ENCODE measurements at regions not wholly inside any gene's neighbourhood (a gene's known extent, or its start where the extent isn't known, plus 50 kb on each side); places are given as distances from the start of the nearest gene placed in this dataset.

DNA sequence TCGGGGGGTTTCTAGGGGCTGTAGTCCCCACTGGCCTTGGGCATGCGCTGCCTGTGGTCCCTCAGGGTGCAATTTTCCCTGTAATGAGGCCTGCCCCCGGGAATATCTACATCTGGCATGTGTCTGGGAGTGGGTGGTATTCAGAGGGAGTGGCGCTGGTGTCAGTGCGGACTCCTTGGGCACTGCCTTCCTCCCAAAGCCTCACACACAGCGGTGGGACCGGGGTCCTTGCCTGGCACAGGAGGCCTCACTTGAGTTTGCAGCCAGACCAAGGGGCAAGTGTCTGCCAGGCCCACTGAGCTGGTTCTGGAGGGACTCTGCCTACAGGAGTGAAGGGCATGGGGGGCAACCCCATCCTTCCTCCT is 53.5 kb upstream of the PCSK6 start:
- Histone ChIP-seq H3K9me3 (peaks cover 0 to 10% (median 0%) of the 10 kb centered on the region in 8 donors), H3K4me1 (peaks cover 0 to under 1% (median 0%) of the 10 kb centered on the region in 6 donors), H3K27ac (no peak overlapping the region), H3K36me3 (no peaks in the 10 kb centered on the region), H3K27me3 (replicated peaks in 1 of 7) (peaks cover 0 to 40% (median 0%) of the 10 kb centered on the region in 7 donors), H3K4me3 (no peak overlapping the region)
- DNase-seq, result no peak
- 85 to 92% (median 88%) methylated on average over 6 to 7 of the region's 7 CpGs for WGBS, 5 donors
- intact Hi-C loops (cut with DNase I; ENCODE audit: low total_unique reads), result no loop called here
- TF ChIP-seq POLR2A (IDR thresholded peaks at IDR 0.05), result no peak
- TF ChIP-seq, protein P1, sequence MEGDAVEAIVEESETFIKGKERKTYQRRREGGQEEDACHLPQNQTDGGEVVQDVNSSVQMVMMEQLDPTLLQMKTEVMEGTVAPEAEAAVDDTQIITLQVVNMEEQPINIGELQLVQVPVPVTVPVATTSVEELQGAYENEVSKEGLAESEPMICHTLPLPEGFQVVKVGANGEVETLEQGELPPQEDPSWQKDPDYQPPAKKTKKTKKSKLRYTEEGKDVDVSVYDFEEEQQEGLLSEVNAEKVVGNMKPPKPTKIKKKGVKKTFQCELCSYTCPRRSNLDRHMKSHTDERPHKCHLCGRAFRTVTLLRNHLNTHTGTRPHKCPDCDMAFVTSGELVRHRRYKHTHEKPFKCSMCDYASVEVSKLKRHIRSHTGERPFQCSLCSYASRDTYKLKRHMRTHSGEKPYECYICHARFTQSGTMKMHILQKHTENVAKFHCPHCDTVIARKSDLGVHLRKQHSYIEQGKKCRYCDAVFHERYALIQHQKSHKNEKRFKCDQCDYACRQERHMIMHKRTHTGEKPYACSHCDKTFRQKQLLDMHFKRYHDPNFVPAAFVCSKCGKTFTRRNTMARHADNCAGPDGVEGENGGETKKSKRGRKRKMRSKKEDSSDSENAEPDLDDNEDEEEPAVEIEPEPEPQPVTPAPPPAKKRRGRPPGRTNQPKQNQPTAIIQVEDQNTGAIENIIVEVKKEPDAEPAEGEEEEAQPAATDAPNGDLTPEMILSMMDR (IDR thresholded peaks at IDR 0.05 in 8 of 11, conservative IDR thresholded peaks at IDR 0.05 in 3 of 11), result no peak
- TF ChIP-seq POLR2AphosphoS5 (IDR thresholded peaks at IDR 0.05), result no peak

DNA sequence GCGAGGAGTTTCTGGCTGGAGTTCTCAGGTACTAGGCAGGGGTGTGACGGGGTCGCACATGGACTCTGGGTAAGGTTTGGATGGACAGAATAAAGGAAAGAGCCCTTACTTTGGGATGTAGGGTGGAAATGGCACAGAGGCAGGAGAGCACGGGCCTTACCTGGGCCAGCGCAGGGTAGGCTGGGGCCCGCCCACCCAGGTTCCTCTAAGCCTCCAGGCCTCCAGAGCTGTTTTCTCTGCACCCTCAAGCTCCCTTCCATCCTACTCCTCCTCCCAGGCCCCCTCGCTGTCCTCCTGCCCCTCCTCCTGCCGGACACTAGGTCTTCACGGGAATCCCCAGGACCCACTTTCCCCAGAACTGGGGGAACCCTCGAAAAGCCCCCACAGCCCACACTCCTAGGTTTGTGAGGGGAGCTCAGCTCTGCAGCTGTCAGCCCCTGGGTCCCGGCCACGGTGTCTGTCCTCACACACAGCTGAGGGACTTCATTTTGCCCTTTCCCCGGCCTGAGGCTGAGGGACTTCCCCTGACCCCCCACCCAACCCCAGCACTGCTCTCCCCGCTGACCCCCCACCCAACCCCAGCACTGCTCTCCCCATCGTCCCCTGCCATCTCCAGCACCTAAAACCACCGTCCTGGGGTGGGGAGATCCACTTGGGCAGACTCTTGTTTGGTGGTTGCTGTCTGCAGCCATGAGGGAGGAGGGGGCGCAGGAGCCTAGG is 53.0 kb upstream of the PCSK6 start:
- WGBS, 5 donors, result 81 to 94% (median 87%) methylated on average over 13 to 17 of the region's 17 CpGs

DNA sequence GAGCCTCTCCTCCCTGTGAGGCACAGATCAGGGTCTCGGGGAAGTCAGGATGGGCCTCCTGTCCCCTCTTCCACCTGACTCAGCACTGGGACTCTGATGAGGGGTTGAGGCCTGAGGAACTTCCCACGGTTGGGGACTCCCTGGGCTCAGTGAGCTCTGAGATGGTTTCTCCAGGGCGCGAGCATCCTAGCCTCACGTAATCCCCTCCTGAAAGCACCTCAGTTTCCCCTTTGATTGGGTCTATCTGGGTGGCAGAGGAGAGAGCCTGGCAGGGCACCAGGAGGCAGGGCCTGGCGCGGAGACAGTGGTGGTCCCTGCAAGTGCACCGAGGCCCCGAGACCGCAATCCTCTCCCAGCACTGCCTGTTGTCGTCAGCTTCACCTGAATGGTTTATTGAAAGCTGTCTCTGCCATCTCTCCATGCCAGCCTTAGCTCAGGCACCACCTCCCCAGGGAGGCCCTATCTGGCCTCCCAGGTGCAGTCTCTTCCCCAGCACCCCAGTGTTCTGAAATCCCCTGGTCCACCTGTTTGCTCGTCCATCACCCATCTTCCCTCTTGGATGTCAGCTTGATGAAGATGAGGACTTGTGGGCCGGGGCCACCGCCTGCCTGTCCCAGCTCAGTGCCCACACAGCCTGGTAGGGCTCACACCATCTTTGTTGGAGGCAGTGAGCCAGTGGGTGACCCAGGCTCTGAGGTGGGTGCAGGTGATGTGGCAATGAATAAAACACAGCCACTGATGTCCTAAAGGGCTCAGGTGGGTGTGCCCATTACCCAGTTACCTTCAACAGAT is 52.2 kb upstream of the PCSK6 start:
- no peaks in the 10 kb centered on the region for H3K36me3 ChIP-seq
- peaks cover 0 to 5% (median 0%) of the 10 kb centered on the region in 8 donors for H3K9me3 ChIP-seq
- intact Hi-C loops (cut with DNase I; ENCODE audit: low total_unique reads), result no loop called here
- H3K4me1 ChIP-seq, result peaks cover 0 to 6% (median 0%) of the 10 kb centered on the region in 6 donors
- no peak overlapping the region for H3K27ac ChIP-seq
- DNase-seq, result no peak
- TF ChIP-seq, protein P1 (IDR thresholded peaks at IDR 0.05 in 8 of 11, conservative IDR thresholded peaks at IDR 0.05 in 3 of 11), result no peak
- TF ChIP-seq POLR2A (IDR thresholded peaks at IDR 0.05), result no peak
- no peak for TF ChIP-seq POLR2AphosphoS5 (IDR thresholded peaks at IDR 0.05)
- no peak overlapping the region for H3K4me3 ChIP-seq
- H3K27me3 ChIP-seq (replicated peaks in 1 of 7), result peaks cover 0 to 36% (median 0%) of the 10 kb centered on the region in 7 donors
- 91 to 96% (median 94%) methylated on average over 13 to 14 of the region's 14 CpGs for WGBS, 5 donors

More for the DNA sequence above, 53.0 kb upstream of the PCSK6 start:
- DNase-seq, result no peak
- peaks cover 0 to 6% (median 0%) of the 10 kb centered on the region in 8 donors for H3K9me3 ChIP-seq
- TF ChIP-seq POLR2AphosphoS5 (IDR thresholded peaks at IDR 0.05) (no peak), POLR2A (IDR thresholded peaks at IDR 0.05) (no peak)
- TF ChIP-seq, protein P1 (IDR thresholded peaks at IDR 0.05 in 8 of 11, conservative IDR thresholded peaks at IDR 0.05 in 3 of 11), result no peak
- H3K4me1 ChIP-seq, result peaks cover 0 to 6% (median 0%) of the 10 kb centered on the region in 6 donors
- H3K36me3 ChIP-seq, result no peaks in the 10 kb centered on the region
- peaks cover 0 to 40% (median 0%) of the 10 kb centered on the region in 7 donors for H3K27me3 ChIP-seq (replicated peaks in 1 of 7)
- no peak overlapping the region for H3K4me3 ChIP-seq
- intact Hi-C loops (cut with DNase I; ENCODE audit: low total_unique reads), result no loop called here
- H3K27ac ChIP-seq, result no peak overlapping the region
